Neural cell (in vitro differentiated cells): ENCODE measurements at regions not wholly inside any gene's neighbourhood (a gene's known extent, or its start where the extent isn't known, plus 50 kb on each side); places are given as distances from the start of the nearest gene placed in this dataset.

Experiments used
- H2AFZ ChIP-seq: fragments of 200-600, 300-800 bp; sonication (generic), shearing (Covaris generic); 2 replicates; pipeline ENCODE4 v1.6.0; 2014; ENCODE audit warnings: low read depth, mild to moderate bottlenecking, antibody characterized with exemption, low read length, moderate library complexity
- H3F3A ChIP-seq: fragments of 200-600 bp; shearing (Covaris generic); 2 replicates; pipeline ENCODE4 v1.6.1; 2016; ENCODE audit warnings: mild to moderate bottlenecking, moderate library complexity, mixed read lengths, antibody characterized with exemption, low read length; ENCODE audit not compliant: insufficient read depth, poor library complexity, severe bottlenecking
- H3K27ac ChIP-seq: fragments of 200-600, 300-800 bp; sonication (generic), shearing (Covaris generic); 2 replicates; pipeline ENCODE4 v1.5.1; 2014; ENCODE audit warnings: mild to moderate bottlenecking, low read length, moderate library complexity
- H3K27me3 ChIP-seq: fragments of 300-800, 200-600 bp; sonication (generic), shearing (Covaris generic); 2 replicates; pipeline ENCODE4 v1.6.0; 2014; ENCODE audit warnings: mild to moderate bottlenecking, low read depth, low read length, moderate library complexity; ENCODE audit not compliant: insufficient read depth
- H3K36me3 ChIP-seq: fragments of 300-800, 200-600 bp; sonication (generic), shearing (Covaris generic); 2 replicates; pipeline ENCODE4 v1.5.1; 2014; ENCODE audit warnings: mild to moderate bottlenecking, antibody characterized with exemption, low read length, moderate library complexity; ENCODE audit not compliant: insufficient read depth
- H3K4me2 ChIP-seq: fragments of 300-800, 200-600 bp; sonication (generic), shearing (Covaris generic); 2 replicates; pipeline ENCODE4 v1.6.0; 2014; ENCODE audit warnings: mild to moderate bottlenecking, low read length
- H3K4me3 ChIP-seq: fragments of 300-800, 200-600 bp; sonication (generic), shearing (Covaris generic); 2 replicates; pipeline ENCODE4 v1.5.1; 2014; ENCODE audit warnings: mild to moderate bottlenecking, low read length, moderate library complexity
- H3K79me2 ChIP-seq: fragments of 200-600 bp; shearing (Covaris generic); replicated peaks from 2 replicates; pipeline ENCODE4 v1.6.0; 2014; ENCODE audit warnings: mild to moderate bottlenecking, low read length, moderate library complexity; ENCODE audit not compliant: insufficient read depth
- H3K9ac ChIP-seq: fragments of 300-800, 200-600 bp; sonication (generic), shearing (Covaris generic); 2 replicates; pipeline ENCODE4 v1.6.1; 2016; ENCODE audit warnings: mild to moderate bottlenecking, low read length, mixed read lengths
- H3K9me2 ChIP-seq: fragments of 200-600 bp; shearing (Covaris generic); 2 replicates; pipeline ENCODE4 v1.6.1; 2016; ENCODE audit warnings: mild to moderate bottlenecking, low read length, mixed read lengths; ENCODE audit not compliant: insufficient read depth
- H3K9me3 ChIP-seq: fragments of 200-600, 300-800 bp; sonication (generic), shearing (Covaris generic); 2 replicates; pipeline ENCODE4 v1.6.1; 2016; ENCODE audit warnings: mild to moderate bottlenecking, mixed run types, low read length, moderate library complexity, mixed read lengths
- H4K20me1 ChIP-seq: fragments of 200-600 bp; shearing (Covaris generic); 2 replicates; pipeline ENCODE4 v1.6.1; 2016; ENCODE audit warnings: mild to moderate bottlenecking, mixed run types; ENCODE audit not compliant: insufficient read depth
- EP300 ChIP-seq: fragments of 450-650 bp; conservative IDR thresholded peaks from 2 replicates; pipeline ENCODE4 v1.6.1; 2014; ENCODE audit warnings: antibody characterized with exemption, mild to moderate bottlenecking, moderate library complexity; ENCODE audit not compliant: poor library complexity, severe bottlenecking
- EZH2 ChIP-seq: fragments of 200-600, 300-800 bp; shearing (Covaris generic), sonication (generic); IDR thresholded peaks from 2 replicates; pipeline ENCODE4 v1.6.1; 2014; ENCODE audit warnings: antibody characterized with exemption, low read length, borderline replicate concordance, mild to moderate bottlenecking; ENCODE audit not compliant: insufficient read depth, poor library complexity, severe bottlenecking
- MXI1 ChIP-seq: fragments of 450-650 bp; conservative IDR thresholded peaks from 2 replicates; pipeline ENCODE4 v1.6.1; 2014; ENCODE audit warnings: antibody characterized with exemption, mild to moderate bottlenecking; ENCODE audit not compliant: poor library complexity, severe bottlenecking
- POLR2AphosphoS5 ChIP-seq: IDR thresholded peaks from 2 replicates; pipeline ENCODE4 v1.6.1; 2012
- RAD21 ChIP-seq: fragments of 450-650 bp; conservative IDR thresholded peaks from 2 replicates; pipeline ENCODE4 v1.6.1; 2014; ENCODE audit warnings: antibody characterized with exemption, mild to moderate bottlenecking, moderate library complexity
- SMC3 ChIP-seq: fragments of 450-650 bp; conservative IDR thresholded peaks from 2 replicates; pipeline ENCODE4 v1.6.1; 2014; ENCODE audit warnings: antibody characterized with exemption, mild to moderate bottlenecking, moderate library complexity; ENCODE audit not compliant: poor library complexity
- TAF1 ChIP-seq: IDR thresholded peaks from 2 replicates; pipeline ENCODE4 v1.6.1; 2012; ENCODE audit warnings: low read depth
- TF ChIP-seq, protein P1 (sequence below): IDR thresholded peaks from 2 replicates; pipeline ENCODE4 v1.6.1; 2012; ENCODE audit warnings: borderline replicate concordance
- TF ChIP-seq, protein P2 (sequence below): fragments of 450-650 bp; IDR thresholded peaks from 2 replicates; pipeline ENCODE4 v1.5.1; 2014; ENCODE audit warnings: antibody characterized with exemption, mild to moderate bottlenecking, moderate library complexity; ENCODE audit not compliant: poor library complexity, severe bottlenecking

- no peaks in the 10 kb centered on the region for H3F3A ChIP-seq
- H3K27me3 ChIP-seq: no peaks in the 10 kb centered on the region
- H3K9me2 ChIP-seq: no peaks in the 10 kb centered on the region
- no peaks in the 10 kb centered on the region for H3K36me3 ChIP-seq
- H3K9me3 ChIP-seq: no peaks in the 10 kb centered on the region
- no peak overlapping the region for H3K4me2 ChIP-seq
- H4K20me1 ChIP-seq: no peaks in the 10 kb centered on the region
- no peaks in the 10 kb centered on the region for H3K79me2 ChIP-seq
- no peak overlapping the region for H2AFZ ChIP-seq
- no peak overlapping the region for H3K4me3 ChIP-seq
- TF ChIP-seq RAD21: no peak
- TF ChIP-seq, protein P1, sequence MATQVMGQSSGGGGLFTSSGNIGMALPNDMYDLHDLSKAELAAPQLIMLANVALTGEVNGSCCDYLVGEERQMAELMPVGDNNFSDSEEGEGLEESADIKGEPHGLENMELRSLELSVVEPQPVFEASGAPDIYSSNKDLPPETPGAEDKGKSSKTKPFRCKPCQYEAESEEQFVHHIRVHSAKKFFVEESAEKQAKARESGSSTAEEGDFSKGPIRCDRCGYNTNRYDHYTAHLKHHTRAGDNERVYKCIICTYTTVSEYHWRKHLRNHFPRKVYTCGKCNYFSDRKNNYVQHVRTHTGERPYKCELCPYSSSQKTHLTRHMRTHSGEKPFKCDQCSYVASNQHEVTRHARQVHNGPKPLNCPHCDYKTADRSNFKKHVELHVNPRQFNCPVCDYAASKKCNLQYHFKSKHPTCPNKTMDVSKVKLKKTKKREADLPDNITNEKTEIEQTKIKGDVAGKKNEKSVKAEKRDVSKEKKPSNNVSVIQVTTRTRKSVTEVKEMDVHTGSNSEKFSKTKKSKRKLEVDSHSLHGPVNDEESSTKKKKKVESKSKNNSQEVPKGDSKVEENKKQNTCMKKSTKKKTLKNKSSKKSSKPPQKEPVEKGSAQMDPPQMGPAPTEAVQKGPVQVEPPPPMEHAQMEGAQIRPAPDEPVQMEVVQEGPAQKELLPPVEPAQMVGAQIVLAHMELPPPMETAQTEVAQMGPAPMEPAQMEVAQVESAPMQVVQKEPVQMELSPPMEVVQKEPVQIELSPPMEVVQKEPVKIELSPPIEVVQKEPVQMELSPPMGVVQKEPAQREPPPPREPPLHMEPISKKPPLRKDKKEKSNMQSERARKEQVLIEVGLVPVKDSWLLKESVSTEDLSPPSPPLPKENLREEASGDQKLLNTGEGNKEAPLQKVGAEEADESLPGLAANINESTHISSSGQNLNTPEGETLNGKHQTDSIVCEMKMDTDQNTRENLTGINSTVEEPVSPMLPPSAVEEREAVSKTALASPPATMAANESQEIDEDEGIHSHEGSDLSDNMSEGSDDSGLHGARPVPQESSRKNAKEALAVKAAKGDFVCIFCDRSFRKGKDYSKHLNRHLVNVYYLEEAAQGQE: no peak
- no peak overlapping the region for H3K9ac ChIP-seq
- no peak overlapping the region for H3K27ac ChIP-seq
Measured at GRCh38 chr1:70714149-70714548, 303.1 kb downstream of the CTH start.

DNA sequence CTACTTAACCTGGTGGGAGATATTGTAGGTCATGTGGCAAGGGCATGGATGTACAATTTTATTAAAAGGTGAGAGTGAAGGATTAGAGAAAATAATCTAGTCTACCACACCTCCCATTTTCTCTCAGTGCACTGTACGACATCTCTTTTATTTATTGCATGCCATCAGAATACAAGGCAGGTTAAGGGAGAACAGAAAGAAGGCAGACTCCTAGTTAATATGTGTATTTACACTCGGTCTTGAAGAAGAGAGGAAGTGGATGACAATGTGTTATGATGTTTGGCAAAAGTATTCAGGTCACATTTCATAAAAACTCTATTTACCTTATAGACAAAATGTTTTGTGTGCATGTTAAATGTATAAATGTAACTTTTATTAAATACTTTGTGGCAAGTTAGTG lies 306.1 kb downstream of the CTH start:
- no peak overlapping the region for H2AFZ ChIP-seq
- H3K4me3 ChIP-seq: no peak overlapping the region
- TF ChIP-seq EP300: no peak
- TF ChIP-seq, protein P1: no peak
- no peak for TF ChIP-seq TAF1
- TF ChIP-seq MXI1: no peak
- no peak for TF ChIP-seq POLR2AphosphoS5
- TF ChIP-seq RAD21: no peak
- TF ChIP-seq EZH2: no peak
- TF ChIP-seq, protein P2, sequence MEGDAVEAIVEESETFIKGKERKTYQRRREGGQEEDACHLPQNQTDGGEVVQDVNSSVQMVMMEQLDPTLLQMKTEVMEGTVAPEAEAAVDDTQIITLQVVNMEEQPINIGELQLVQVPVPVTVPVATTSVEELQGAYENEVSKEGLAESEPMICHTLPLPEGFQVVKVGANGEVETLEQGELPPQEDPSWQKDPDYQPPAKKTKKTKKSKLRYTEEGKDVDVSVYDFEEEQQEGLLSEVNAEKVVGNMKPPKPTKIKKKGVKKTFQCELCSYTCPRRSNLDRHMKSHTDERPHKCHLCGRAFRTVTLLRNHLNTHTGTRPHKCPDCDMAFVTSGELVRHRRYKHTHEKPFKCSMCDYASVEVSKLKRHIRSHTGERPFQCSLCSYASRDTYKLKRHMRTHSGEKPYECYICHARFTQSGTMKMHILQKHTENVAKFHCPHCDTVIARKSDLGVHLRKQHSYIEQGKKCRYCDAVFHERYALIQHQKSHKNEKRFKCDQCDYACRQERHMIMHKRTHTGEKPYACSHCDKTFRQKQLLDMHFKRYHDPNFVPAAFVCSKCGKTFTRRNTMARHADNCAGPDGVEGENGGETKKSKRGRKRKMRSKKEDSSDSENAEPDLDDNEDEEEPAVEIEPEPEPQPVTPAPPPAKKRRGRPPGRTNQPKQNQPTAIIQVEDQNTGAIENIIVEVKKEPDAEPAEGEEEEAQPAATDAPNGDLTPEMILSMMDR: no peak
- TF ChIP-seq SMC3: no peak
- H4K20me1 ChIP-seq: no peaks in the 10 kb centered on the region
- H3K9me3 ChIP-seq: no peaks in the 10 kb centered on the region
- H3K27me3 ChIP-seq: no peaks in the 10 kb centered on the region
- no peak overlapping the region for H3K4me2 ChIP-seq
- no peaks in the 10 kb centered on the region for H3K79me2 ChIP-seq
- no peaks in the 10 kb centered on the region for H3F3A ChIP-seq
- H3K36me3 ChIP-seq: no peaks in the 10 kb centered on the region
- no peak overlapping the region for H3K27ac ChIP-seq
- H3K9ac ChIP-seq: no peak overlapping the region
- no peaks in the 10 kb centered on the region for H3K9me2 ChIP-seq
